Progenitor cell of endocrine pancreas (in vitro differentiated cells): ENCODE measurements at regions not wholly inside any gene's neighbourhood (a gene's known extent, or its start where the extent isn't known, plus 50 kb on each side); places are given as distances from the start of the nearest gene placed in this dataset.

Experiments used
- DNase-seq: peaks from one replicate; pipeline ENCODE4 v3.0.0; 2021; ENCODE audit warnings: low spot score; ENCODE audit not compliant: unreplicated experiment
- H3K27ac Mint-ChIP-seq: 2 replicates; pipeline ENCODE4 v1.8.0; 2021; ENCODE audit warnings: mild to moderate bottlenecking, moderate library complexity, mixed read lengths
- H3K27me3 Mint-ChIP-seq: 2 replicates; pipeline ENCODE4 v1.8.0; 2021; ENCODE audit warnings: mixed read lengths
- H3K36me3 Mint-ChIP-seq: 2 replicates; pipeline ENCODE4 v1.8.0; 2022; ENCODE audit warnings: mixed read lengths; ENCODE audit not compliant: insufficient read depth
- H3K4me1 Mint-ChIP-seq: 2 replicates; pipeline ENCODE4 v1.8.0; 2021; ENCODE audit warnings: low read depth, mixed read lengths
- H3K4me3 Mint-ChIP-seq: 2 replicates; pipeline ENCODE4 v1.8.0; 2021; ENCODE audit warnings: low read depth, mild to moderate bottlenecking, moderate library complexity, mixed read lengths
- H3K9me3 Mint-ChIP-seq: 2 replicates; pipeline ENCODE4 v1.8.0; 2021; ENCODE audit warnings: low read depth, mixed read lengths
- TF ChIP-seq, protein P1 (sequence below): fragments of 200-600 bp; sonication (generic); IDR thresholded peaks from one replicate; pipeline ENCODE4 v1.5.0; 2021; ENCODE audit warnings: antibody characterized with exemption, mild to moderate bottlenecking; ENCODE audit not compliant: unreplicated experiment

DNA sequence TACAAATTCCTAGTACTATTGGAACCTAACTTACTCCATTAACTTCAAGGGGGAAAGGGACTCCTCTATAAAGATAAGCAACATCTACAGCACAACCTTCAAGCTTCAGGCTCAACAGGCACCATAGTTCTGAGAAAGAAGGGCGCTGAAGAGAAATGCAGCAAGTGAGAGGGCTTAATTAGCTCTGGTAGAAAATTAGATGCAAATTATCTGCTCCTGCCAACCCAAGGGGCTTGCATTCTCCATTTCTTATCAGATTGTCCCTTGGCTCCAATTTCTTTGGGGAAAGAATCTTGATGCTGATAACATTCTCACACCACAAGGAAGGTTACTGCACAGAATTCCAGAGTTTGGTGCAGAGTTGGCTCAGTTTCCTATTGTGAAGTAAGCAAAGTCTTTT, 214.6 kb downstream of the GABRG2 start:
- no peak for DNase-seq
- TF ChIP-seq, protein P1, sequence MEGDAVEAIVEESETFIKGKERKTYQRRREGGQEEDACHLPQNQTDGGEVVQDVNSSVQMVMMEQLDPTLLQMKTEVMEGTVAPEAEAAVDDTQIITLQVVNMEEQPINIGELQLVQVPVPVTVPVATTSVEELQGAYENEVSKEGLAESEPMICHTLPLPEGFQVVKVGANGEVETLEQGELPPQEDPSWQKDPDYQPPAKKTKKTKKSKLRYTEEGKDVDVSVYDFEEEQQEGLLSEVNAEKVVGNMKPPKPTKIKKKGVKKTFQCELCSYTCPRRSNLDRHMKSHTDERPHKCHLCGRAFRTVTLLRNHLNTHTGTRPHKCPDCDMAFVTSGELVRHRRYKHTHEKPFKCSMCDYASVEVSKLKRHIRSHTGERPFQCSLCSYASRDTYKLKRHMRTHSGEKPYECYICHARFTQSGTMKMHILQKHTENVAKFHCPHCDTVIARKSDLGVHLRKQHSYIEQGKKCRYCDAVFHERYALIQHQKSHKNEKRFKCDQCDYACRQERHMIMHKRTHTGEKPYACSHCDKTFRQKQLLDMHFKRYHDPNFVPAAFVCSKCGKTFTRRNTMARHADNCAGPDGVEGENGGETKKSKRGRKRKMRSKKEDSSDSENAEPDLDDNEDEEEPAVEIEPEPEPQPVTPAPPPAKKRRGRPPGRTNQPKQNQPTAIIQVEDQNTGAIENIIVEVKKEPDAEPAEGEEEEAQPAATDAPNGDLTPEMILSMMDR = no peak
- Mint-ChIP-seq H3K4me1 (peaks cover 5% of the 10 kb centered on the region), H3K36me3 (no peaks in the 10 kb centered on the region), H3K27ac (no peak overlapping the region), H3K4me3 (no peak overlapping the region), H3K27me3 (peaks cover 37% of the 10 kb centered on the region), H3K9me3 (no peaks in the 10 kb centered on the region)

DNA sequence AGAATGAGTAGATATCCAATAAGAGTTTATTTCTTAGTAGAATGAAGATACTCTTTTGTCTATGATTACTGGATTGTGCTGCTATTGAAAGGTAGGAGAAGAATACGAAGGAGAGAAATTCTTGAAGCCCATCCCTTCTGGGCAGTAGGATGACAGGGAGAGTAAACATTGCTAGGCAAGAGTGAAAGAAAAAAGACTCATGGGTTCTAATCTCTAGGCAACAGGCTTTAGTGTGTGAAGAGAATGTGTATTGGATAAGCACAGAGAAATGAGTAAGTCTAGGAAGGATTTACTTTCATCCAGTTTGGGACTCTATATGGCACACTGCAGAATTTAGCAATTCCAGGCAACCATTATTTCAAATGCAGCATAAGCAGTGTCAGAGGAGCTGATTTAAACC, 216.0 kb downstream of the GABRG2 start:
- DNase-seq = no peak
- H3K4me3 Mint-ChIP-seq = no peak overlapping the region
- no peak overlapping the region for H3K27ac Mint-ChIP-seq
- H3K4me1 Mint-ChIP-seq = peaks cover 7% of the 10 kb centered on the region
- no peaks in the 10 kb centered on the region for H3K9me3 Mint-ChIP-seq
- H3K36me3 Mint-ChIP-seq = no peaks in the 10 kb centered on the region
- TF ChIP-seq, protein P1 = no peak
- H3K27me3 Mint-ChIP-seq = peaks cover 25% of the 10 kb centered on the region

DNA sequence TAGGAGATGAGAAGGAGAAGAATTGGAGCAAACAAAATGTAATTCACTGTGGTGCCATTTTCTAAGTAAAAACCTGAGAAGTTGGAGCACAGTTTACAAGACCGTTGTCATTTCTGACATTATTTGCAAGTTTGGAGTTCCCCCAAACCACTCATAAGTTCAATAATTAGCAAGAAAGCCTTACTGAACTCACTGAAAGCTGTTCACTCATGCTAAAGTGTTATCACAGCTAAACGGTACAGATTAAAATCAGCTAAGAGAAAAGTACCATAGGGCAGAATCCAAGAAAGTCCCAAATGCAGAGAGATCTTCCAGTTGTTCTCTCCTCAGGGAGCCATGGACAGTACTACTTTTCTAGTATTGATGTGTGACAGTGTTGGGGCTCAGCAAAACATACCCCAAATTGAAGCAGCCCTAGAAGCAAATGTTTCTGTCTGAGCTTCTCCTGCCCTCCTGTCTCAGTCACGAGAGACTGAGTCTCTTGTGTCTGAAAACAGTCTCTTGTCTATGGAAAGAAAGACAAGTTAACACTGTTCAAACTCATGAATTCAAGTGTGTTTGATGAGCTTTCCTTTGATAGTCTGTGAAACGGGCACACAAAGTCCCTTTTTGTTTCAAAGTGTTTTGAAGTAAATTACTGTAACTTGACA, 221.2 kb downstream of the GABRG2 start:
- H3K9me3 Mint-ChIP-seq = no peaks in the 10 kb centered on the region
- TF ChIP-seq, protein P1 = no peak
- no peak overlapping the region for H3K27ac Mint-ChIP-seq
- DNase-seq = no peak
- no peaks in the 10 kb centered on the region for H3K36me3 Mint-ChIP-seq
- no peak overlapping the region for H3K4me3 Mint-ChIP-seq
- H3K4me1 Mint-ChIP-seq = peaks cover 8% of the 10 kb centered on the region
- H3K27me3 Mint-ChIP-seq = no peaks in the 10 kb centered on the region

DNA sequence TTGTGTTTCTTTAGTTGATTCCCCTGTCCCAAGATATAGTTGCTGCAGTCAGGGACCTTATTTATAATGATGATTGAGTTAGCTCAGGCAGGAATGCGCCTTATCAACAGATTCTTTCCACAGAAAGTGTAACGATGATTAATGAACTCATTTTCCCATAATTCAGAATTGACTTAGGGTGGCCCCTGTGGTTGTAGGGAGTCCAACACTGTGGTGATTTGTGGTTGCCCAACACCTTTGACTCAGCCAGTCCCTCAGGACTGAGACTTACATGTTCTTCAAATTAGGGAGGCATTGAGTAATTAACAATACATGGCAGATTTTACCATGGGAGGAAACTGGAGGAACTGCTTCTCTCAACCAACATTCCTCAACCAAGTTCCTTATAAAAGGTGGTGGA, 221.9 kb downstream of the GABRG2 start:
- Mint-ChIP-seq H3K4me1 (peaks cover 8% of the 10 kb centered on the region), H3K36me3 (no peaks in the 10 kb centered on the region), H3K9me3 (no peaks in the 10 kb centered on the region), H3K27ac (no peak overlapping the region), H3K4me3 (no peak overlapping the region), H3K27me3 (no peaks in the 10 kb centered on the region)
- TF ChIP-seq, protein P1 = no peak
- no peak for DNase-seq

DNA sequence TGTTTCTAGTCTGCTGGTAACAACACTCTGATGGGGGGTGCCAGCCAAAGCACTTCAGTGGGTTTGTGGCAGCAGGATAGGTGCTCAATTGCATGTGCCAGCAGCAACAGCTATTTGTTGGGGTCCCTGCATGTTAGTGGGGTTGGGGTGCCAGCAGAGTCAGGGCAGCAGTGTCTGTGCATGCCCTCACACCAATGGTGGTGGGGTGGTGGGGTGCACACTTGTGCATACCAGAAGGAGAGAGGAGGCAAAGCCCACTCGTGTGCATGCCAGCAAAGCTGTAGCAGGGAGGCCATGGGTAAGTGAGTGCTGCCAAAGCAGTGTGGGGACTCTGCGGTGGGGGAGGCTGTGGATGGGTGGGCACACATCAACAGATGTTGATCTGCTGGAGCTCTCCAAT, 232.2 kb downstream of the GABRG2 start:
- Mint-ChIP-seq H3K4me3 (no peak overlapping the region), H3K27me3 (no peaks in the 10 kb centered on the region), H3K36me3 (no peaks in the 10 kb centered on the region), H3K9me3 (peaks cover 5% of the 10 kb centered on the region), H3K4me1 (peaks cover 5% of the 10 kb centered on the region), H3K27ac (no peak overlapping the region)
- no peak for DNase-seq
- TF ChIP-seq, protein P1 = no peak
